Erythroblast (primary cell): ENCODE measurements at regions not wholly inside any gene's neighbourhood (a gene's known extent, or its start where the extent isn't known, plus 50 kb on each side); places are given as distances from the start of the nearest gene placed in this dataset.

ENCODE experiments used
- GATA1 ChIP-seq: IDR thresholded peaks from 2 replicates; pipeline ENCODE4 v1.6.1; 2011; ENCODE audit warnings: low read depth, mild to moderate bottlenecking, control low read depth, low read length, moderate library complexity
- POLR2A ChIP-seq: IDR thresholded peaks from 2 replicates; pipeline ENCODE4 v1.6.1; 2011; ENCODE audit warnings: mild to moderate bottlenecking, low read length

GRCh38 chr11:57054817-57055216 is 66.1 kb downstream of the OR5AK2 start:
- TF ChIP-seq POLR2A = no peak
- no peak for TF ChIP-seq GATA1
